ENCODE measurements at regions not wholly inside any gene's neighbourhood (a gene's known extent, or its start where the extent isn't known, plus 50 kb on each side); places are given as distances from the start of the nearest gene placed in this dataset.

- Histone ChIP-seq H2AK5ac (ENCODE audit: low read depth, low read length) (no peak overlapping the region), H3K18ac (ENCODE audit: extremely low read depth, low read length) (no peak overlapping the region), H4K20me1 (replicated peaks in 1 of 2; ENCODE audit: control insufficient read depth in 1 of 2, insufficient read depth in 2 of 2, low read length in 2 of 2) (no peaks in the 10 kb centered on the region), H3K4me1 (replicated peaks in 1 of 4; ENCODE audit: control insufficient read depth in 3 of 4, insufficient read depth in 4 of 4, low read length in 3 of 4) (no peaks in the 10 kb centered on the region), H2BK12ac (ENCODE audit: low read depth, low read length) (no peak overlapping the region), H4K5ac (ENCODE audit: insufficient read length, low read depth, low read length) (no peak overlapping the region), H4K91ac (replicated peaks; ENCODE audit: insufficient read length, low read length) (no peak overlapping the region), H2BK15ac (ENCODE audit: low read length) (no peak overlapping the region), H3K9ac (replicated peaks in 1 of 4; ENCODE audit: extremely low read depth in 1 of 4, low read depth in 3 of 4, low read length in 3 of 4) (no peak overlapping the region), H3K27me3 (replicated peaks in 1 of 4; ENCODE audit: control insufficient read depth in 3 of 4, extremely low read depth in 1 of 4, insufficient read depth in 3 of 4, low read length in 3 of 4) (no peaks in the 10 kb centered on the region), H3K23ac (ENCODE audit: insufficient read length) (no peak overlapping the region), H4K8ac (ENCODE audit: extremely low read depth, insufficient read depth, low read length) (no peak overlapping the region), H3K79me2 (ENCODE audit: control insufficient read depth in 1 of 2, insufficient read depth in 2 of 2, low read length in 2 of 2) (no peaks in the 10 kb centered on the region), H3K36me3 (ENCODE audit: control insufficient read depth in 2 of 4, insufficient read depth in 4 of 4, low read length in 3 of 4) (no peaks in the 10 kb centered on the region), H2BK120ac (replicated peaks; ENCODE audit: low read depth, low read length) (no peak overlapping the region), H2BK5ac (ENCODE audit: low read depth, low read length) (no peak overlapping the region), H3K4me3 (ENCODE audit: extremely low read depth in 1 of 4, insufficient read depth in 2 of 4, low read depth in 3 of 4, low read length in 4 of 4) (no peak overlapping the region), H3K79me1 (ENCODE audit: low read depth, low read length) (no peaks in the 10 kb centered on the region), H3K27ac (ENCODE audit: low read depth, low read length) (no peak overlapping the region), H3K4ac (replicated peaks; ENCODE audit: insufficient read length, low read depth, low read length) (no peak overlapping the region), H2AFZ (ENCODE audit: low read length) (no peak overlapping the region), H2BK20ac (ENCODE audit: low read length) (no peak overlapping the region), H3K14ac (ENCODE audit: insufficient read length) (no peak overlapping the region), H3K56ac (replicated peaks; ENCODE audit: insufficient read length, low read depth, low read length) (no peak overlapping the region), H3K4me2 (ENCODE audit: insufficient read depth in 1 of 2, low read depth in 2 of 2, low read length in 2 of 2) (no peak overlapping the region), H3K9me3 (ENCODE audit: insufficient read depth in 2 of 2, low read depth in 1 of 2, low read length in 1 of 2) (peaks cover 25 to 30% of the 10 kb centered on the region in 2 experiments), H3K23me2 (ENCODE audit: low read depth, low read length) (no peaks in the 10 kb centered on the region)
- ChIA-PET CTCF (ENCODE audit: partially characterized antibody) (interaction anchor here (0.9 to 1.8 kb wide), 2 partner anchors 10 to 12 kb away, joined by 3 to 4 read pairs; no protein-coding TSS in a partner anchor), POLR2A (ENCODE audit: partially characterized antibody) (no interaction called here)
- no peak for TF ChIP-seq POU5F1 (IDR thresholded peaks at IDR 0.05; ENCODE audit: low read depth, low read length)
- TF ChIP-seq MAFK (IDR thresholded peaks at IDR 0.05; ENCODE audit: low read depth, low read length), result no peak
- no peak for TF ChIP-seq RFX5 (IDR thresholded peaks at IDR 0.05; ENCODE audit: borderline replicate concordance, low read depth, low read length)
- TF ChIP-seq KDM1A (IDR thresholded peaks at IDR 0.05; ENCODE audit: borderline replicate concordance, low read length), result no peak
- TF ChIP-seq GABPA (IDR thresholded peaks at IDR 0.05; ENCODE audit: borderline replicate concordance, insufficient read depth, low read length), result no peak
- no peak for TF ChIP-seq CTCF (IDR thresholded peaks at IDR 0.05; ENCODE audit: control extremely low read depth in 1 of 3, insufficient read depth in 1 of 3, low read depth in 1 of 3, low read length in 3 of 3)
- TF ChIP-seq POLR2AphosphoS5 (IDR thresholded peaks at IDR 0.05; ENCODE audit: low read depth, low read length), result no peak
- WGBS, 2 experiments (ENCODE audit: extremely low coverage in 1 of 2, insufficient coverage in 1 of 2, insufficient read length in 1 of 2, insufficient replicate concordance in 2 of 2, low coverage in 1 of 2, low lambda C conversion rate in 2 of 2, missing lambda C conversion rate in 1 of 2), result 94% methylated on average over 2 of the region's 2 CpGs; no CpG with 5 or more reads in 1 of the 2 experiments
- no peak for FAIRE-seq
- no peak for DNase-seq (ENCODE audit: low read depth in 1 of 2, low spot score in 2 of 2)
Observed at GRCh38 chr2:105997711-105998110, 196.4 kb downstream of the UXS1 start.

All from H1 (cell line).